ENCODE measurements at regions not wholly inside any gene's neighbourhood (a gene's known extent, or its start where the extent isn't known, plus 50 kb on each side); places are given as distances from the start of the nearest gene placed in this dataset.

- Mint-ChIP-seq H3K36me3 (no peaks in the 10 kb centered on the region), H3K27ac (no peak overlapping the region), H3K27me3 (ENCODE audit: insufficient read depth, low read depth) (peaks cover 8% of the 10 kb centered on the region), H3K4me1 (no peaks in the 10 kb centered on the region), H3K4me3 (no peak overlapping the region), H3K9me3 (peaks cover 14% of the 10 kb centered on the region)
- Histone ChIP-seq H2AFZ (replicated peaks) (no peak overlapping the region), H3K27ac (no peak overlapping the region), H3K4me2 (no peak overlapping the region), H3K4me3 (no peak overlapping the region), H3K9me3 (ENCODE audit: low read depth) (no peaks in the 10 kb centered on the region), H3K4me1 (no peaks in the 10 kb centered on the region), H3K27me3 (no peaks in the 10 kb centered on the region), H4K20me1 (ENCODE audit: low read depth) (no peaks in the 10 kb centered on the region), H3K79me2 (ENCODE audit: low read depth) (no peaks in the 10 kb centered on the region), H3K36me3 (no peaks in the 10 kb centered on the region), H3K9ac (no peak overlapping the region), H3F3A (ENCODE audit: low read depth) (no peaks in the 10 kb centered on the region)
- TF ChIP-seq CTCF (IDR thresholded peaks at IDR 0.05) (no peak), EZH2 (IDR thresholded peaks at IDR 0.05) (no peak), EZH2phosphoT487 (IDR thresholded peaks at IDR 0.05) (no peak)
- no peak for DNase-seq (ENCODE audit: low spot score)
These were observed 575.2 kb downstream of the CCDC171 start for GRCh38 chr9:16128003-16128402.

GRCh38 chr9:16131264-16131663, 578.4 kb downstream of the CCDC171 start:
- no peak overlapping the region for H2AFZ ChIP-seq (replicated peaks)
- H3K4me1 ChIP-seq, result no peaks in the 10 kb centered on the region
- DNase-seq (ENCODE audit: low spot score), result peak; percentile 60
- no peak overlapping the region for H3K27ac ChIP-seq
- no peak overlapping the region for H3K27ac Mint-ChIP-seq
- H3K9ac ChIP-seq, result no peak overlapping the region
- H3K27me3 ChIP-seq, result no peaks in the 10 kb centered on the region
- no peaks in the 10 kb centered on the region for H3K79me2 ChIP-seq (ENCODE audit: low read depth)
- no peak overlapping the region for H3K4me3 Mint-ChIP-seq
- peaks cover 14% of the 10 kb centered on the region for H3K9me3 Mint-ChIP-seq
- H4K20me1 ChIP-seq (ENCODE audit: low read depth), result no peaks in the 10 kb centered on the region
- H3K27me3 Mint-ChIP-seq (ENCODE audit: insufficient read depth, low read depth), result peaks cover 9% of the 10 kb centered on the region
- H3K4me3 ChIP-seq, result no peak overlapping the region
- H3K36me3 Mint-ChIP-seq, result no peaks in the 10 kb centered on the region
- no peaks in the 10 kb centered on the region for H3K4me1 Mint-ChIP-seq
- no peak overlapping the region for H3K4me2 ChIP-seq
- H3K36me3 ChIP-seq, result no peaks in the 10 kb centered on the region
- H3F3A ChIP-seq (ENCODE audit: low read depth), result no peaks in the 10 kb centered on the region
- H3K9me3 ChIP-seq (ENCODE audit: low read depth), result no peaks in the 10 kb centered on the region
- TF ChIP-seq CTCF (IDR thresholded peaks at IDR 0.05) (peak; percentile 59), EZH2phosphoT487 (IDR thresholded peaks at IDR 0.05) (no peak)

- Histone ChIP-seq H3K79me2 (ENCODE audit: low read depth) (no peaks in the 10 kb centered on the region), H3K4me3 (no peak overlapping the region), H3K27ac (no peak overlapping the region), H4K20me1 (ENCODE audit: low read depth) (no peaks in the 10 kb centered on the region), H2AFZ (replicated peaks) (no peak overlapping the region), H3K4me2 (no peak overlapping the region), H3K9ac (no peak overlapping the region), H3F3A (ENCODE audit: low read depth) (no peaks in the 10 kb centered on the region), H3K36me3 (no peaks in the 10 kb centered on the region), H3K4me1 (no peaks in the 10 kb centered on the region), H3K27me3 (no peaks in the 10 kb centered on the region), H3K9me3 (ENCODE audit: low read depth) (no peaks in the 10 kb centered on the region)
- Mint-ChIP-seq H3K9me3 (peaks cover 12% of the 10 kb centered on the region), H3K27ac (no peak overlapping the region), H3K4me1 (no peaks in the 10 kb centered on the region), H3K4me3 (no peak overlapping the region), H3K36me3 (no peaks in the 10 kb centered on the region), H3K27me3 (ENCODE audit: insufficient read depth, low read depth) (peaks cover 12% of the 10 kb centered on the region)
- DNase-seq (ENCODE audit: low spot score), result no peak
- no peak for TF ChIP-seq EZH2phosphoT487 (IDR thresholded peaks at IDR 0.05)
- TF ChIP-seq CTCF (IDR thresholded peaks at IDR 0.05), result no peak
These were observed 579.7 kb downstream of the CCDC171 start for GRCh38 chr9:16132513-16132912.

GRCh38 chr9:16133032-16133431, 580.2 kb downstream of the CCDC171 start:
- Histone ChIP-seq H3K4me1 (no peaks in the 10 kb centered on the region), H3K27me3 (no peaks in the 10 kb centered on the region), H3K9me3 (ENCODE audit: low read depth) (no peaks in the 10 kb centered on the region), H3K4me3 (no peak overlapping the region), H4K20me1 (ENCODE audit: low read depth) (no peaks in the 10 kb centered on the region), H3K4me2 (no peak overlapping the region), H3K36me3 (no peaks in the 10 kb centered on the region), H2AFZ (replicated peaks) (no peak overlapping the region), H3K27ac (no peak overlapping the region), H3K79me2 (ENCODE audit: low read depth) (no peaks in the 10 kb centered on the region), H3F3A (ENCODE audit: low read depth) (no peaks in the 10 kb centered on the region), H3K9ac (no peak overlapping the region)
- Mint-ChIP-seq H3K4me1 (no peaks in the 10 kb centered on the region), H3K27ac (no peak overlapping the region), H3K27me3 (ENCODE audit: insufficient read depth, low read depth) (peaks cover 12% of the 10 kb centered on the region), H3K4me3 (no peak overlapping the region), H3K9me3 (peaks cover 12% of the 10 kb centered on the region), H3K36me3 (no peaks in the 10 kb centered on the region)
- TF ChIP-seq EZH2phosphoT487 (IDR thresholded peaks at IDR 0.05) (no peak), EZH2 (IDR thresholded peaks at IDR 0.05) (no peak), CTCF (IDR thresholded peaks at IDR 0.05) (no peak)
- DNase-seq (ENCODE audit: low spot score), result no peak
